GM18498 (cell line): ENCODE measurements at regions not wholly inside any gene's neighbourhood (a gene's known extent, or its start where the extent isn't known, plus 50 kb on each side); places are given as distances from the start of the nearest gene placed in this dataset.
"Not testable (repeated sequence)": the region's sequence is repeated elsewhere in the genome, so short reads cannot be mapped to it uniquely, and the experiment has no call there.

ENCODE experiments used
- ATAC-seq: cut with Tn5 transposase; IDR thresholded peaks from one replicate; pipeline ENCODE4 v1.9.1; 2021; ENCODE audit warnings: mild to moderate bottlenecking, moderate library complexity; ENCODE audit not compliant: unreplicated experiment

GRCh38 chr3:72171946-72172345, 387.0 kb upstream of the PROK2 start:
- no peak for ATAC-seq

GRCh38 chr3:72171463-72171881, 386.5 kb upstream of the PROK2 start:
- ATAC-seq = no peak

DNA sequence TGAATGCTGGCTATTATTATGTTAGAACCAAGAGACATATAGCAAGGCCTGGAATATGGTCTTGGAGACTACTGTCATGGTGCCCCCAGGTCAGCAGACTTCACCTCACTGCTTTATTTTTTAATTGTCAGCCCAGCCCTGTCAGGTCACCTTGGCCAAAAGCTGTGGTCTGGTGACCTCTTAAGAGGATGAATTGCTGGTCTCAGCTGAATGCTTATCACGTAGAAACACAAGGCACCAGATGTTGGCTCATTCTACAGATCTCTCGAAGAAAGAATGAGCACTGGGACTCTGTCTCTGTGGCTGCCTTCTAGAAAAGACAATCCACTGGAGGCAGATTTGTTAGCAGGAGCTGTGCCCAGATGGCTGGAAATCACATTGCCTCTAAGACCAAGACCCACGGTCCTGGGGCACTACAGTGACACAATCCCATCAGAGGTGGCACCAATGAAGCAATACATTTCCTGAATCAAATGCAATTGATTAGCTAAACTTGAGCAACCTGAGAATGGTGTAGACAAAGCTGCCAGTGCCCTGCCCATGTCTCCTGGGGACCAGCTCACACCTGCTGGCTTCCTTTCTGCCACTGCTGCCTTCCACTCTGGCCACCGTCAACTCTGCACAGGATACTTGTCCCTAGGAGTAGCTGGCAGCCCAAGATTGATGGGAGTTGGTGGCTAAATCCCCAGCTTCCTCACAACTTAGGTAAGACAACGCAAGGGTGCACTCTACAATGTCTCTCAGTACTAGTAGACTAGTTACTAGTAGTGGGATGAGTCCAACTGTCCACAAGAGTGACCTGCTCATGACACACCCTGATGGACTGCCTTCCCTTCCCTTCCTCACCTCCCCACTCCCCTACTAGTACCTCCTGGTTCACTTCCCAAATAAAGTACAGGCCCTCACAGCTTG, 384.9 kb upstream of the PROK2 start:
- no peak for ATAC-seq

- ATAC-seq = no peak
These were observed 384.2 kb upstream of the PROK2 start for GRCh38 chr3:72169120-72169519.

GRCh38 chr3:72165808-72166207, 380.9 kb upstream of the PROK2 start:
- ATAC-seq = no peak

DNA sequence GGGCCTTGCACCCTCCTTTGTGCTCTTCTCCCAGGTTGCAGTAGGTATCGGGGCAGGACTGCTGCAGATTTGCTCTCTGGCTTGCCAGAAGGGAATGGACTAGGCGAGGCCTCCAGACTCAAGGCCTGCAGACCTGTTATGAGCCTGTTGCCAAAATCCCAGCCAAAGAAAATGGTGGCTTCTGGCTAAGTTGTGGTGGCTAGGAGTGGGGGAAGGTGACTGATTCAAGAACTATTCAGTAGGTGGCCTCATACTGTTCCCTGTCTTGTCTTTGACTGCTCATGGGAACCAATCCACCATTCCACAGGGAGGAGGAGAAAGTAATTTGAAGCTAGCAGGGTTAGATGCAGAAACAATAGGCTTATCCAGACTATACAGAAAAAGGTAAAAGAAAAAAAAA, 380.4 kb upstream of the PROK2 start:
- no peak for ATAC-seq

- ATAC-seq = no peak
These were observed 379.7 kb upstream of the PROK2 start for GRCh38 chr3:72164635-72164978.

DNA sequence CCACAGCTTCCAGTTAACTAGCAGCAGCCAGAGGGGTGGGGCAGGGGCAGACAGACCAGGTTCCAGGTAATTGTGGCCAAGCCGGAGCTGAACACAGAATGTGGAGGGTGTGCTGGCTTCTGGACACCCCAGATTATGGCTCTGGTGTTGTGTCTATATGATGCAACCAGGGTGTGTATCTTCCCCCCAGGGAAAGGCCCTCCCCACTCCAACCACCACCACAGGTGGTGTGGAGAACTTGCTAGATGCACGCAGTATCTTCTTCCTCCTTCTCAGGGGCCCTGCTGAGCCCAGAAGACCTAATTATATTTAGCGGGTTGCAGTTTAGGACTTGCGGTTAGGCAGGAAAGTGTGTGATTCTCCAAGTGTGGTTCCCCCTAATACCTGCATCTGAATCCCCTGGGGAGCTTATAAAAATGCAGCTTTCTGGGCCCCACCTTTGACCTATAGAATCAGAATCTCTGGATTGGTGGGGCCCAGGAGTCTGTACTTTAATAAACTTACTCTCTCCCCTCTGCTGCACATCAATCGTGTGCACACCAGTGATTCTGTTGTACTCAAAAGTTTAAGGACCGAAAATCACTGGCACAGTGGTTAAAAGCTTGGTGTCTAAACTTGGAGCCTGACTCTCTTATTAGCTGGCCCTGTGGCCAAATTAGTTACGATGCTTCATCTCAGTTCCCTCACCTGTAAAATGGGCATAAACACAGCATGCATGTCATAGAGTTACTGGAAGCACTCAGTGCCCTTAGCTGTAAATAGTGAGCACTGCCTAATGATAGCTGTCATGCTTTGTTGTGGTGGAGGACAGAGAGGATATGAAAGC, 379.1 kb upstream of the PROK2 start:
- peak; percentile 90 for ATAC-seq

DNA sequence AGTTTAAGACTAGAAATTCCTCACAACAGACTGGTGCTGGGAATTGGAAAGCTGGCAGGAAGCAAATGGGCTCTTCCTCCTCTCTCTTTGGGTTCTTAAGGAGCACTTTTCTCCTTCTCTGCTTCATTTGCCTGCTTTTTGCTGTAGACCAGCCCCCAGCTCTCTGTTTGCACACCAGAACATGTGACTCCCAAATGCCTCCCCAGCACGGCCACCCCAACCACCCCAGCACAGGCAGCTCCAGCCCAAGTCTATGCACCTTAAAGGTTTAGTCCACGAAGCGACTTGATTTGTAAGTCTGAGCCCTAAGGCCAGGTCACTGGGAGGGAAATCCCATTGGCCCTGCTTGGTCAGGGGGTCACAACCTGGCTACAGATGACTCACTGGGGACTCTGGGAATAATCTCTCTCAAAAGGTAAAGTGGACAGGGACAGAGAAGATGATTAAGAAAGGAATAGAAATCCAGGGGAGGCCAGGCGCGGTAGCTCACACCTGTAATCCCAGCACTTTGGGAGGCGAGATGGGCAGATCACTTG, 377.8 kb upstream of the PROK2 start:
- ATAC-seq = no peak

- ATAC-seq = no peak
These were observed 377.1 kb upstream of the PROK2 start for GRCh38 chr3:72161881-72162595.

GRCh38 chr3:72161285-72161684, 376.3 kb upstream of the PROK2 start:
- not testable (repeated sequence) for ATAC-seq

DNA sequence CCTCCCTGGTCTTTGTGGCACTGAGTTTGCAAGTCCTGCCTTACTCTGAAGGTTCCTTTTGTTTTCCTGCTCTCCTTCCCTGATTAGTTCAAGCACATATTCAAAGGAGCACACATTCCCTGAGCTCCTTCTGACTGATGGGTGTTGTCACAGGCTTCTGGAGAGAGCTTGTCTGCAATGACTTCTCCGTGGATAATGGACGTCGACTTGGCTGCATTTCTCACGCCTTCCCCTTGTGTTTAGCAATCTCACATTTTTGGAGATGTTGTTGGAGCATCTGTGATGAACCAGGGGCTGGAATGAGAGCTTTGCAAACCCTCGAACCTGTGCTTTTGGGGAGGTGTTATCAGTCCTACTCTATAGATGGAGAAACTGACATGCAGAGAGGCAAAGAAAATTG, 375.4 kb upstream of the PROK2 start:
- no peak for ATAC-seq

DNA sequence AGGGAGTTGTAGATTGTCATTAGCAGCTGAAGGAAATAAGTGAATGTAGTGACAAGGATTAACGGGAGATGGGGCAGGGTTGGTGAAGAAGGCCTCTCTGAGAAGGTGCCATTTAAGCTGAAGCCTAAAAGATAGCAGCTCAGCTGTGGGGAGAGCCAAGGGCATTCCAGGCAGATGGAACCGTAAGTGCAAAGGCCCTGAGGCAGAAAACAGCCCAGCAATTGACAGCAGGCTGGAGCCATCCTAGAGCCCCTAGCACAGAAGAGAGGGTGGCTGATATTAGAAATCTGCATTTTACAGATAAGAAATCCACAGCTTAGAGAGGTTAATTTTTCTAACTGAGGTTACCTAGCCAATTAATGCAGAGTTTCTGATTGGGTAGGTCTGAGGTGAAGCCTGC, 374.5 kb upstream of the PROK2 start:
- ATAC-seq = no peak

GRCh38 chr3:72158639-72159326, 373.8 kb upstream of the PROK2 start:
- no peak for ATAC-seq

DNA sequence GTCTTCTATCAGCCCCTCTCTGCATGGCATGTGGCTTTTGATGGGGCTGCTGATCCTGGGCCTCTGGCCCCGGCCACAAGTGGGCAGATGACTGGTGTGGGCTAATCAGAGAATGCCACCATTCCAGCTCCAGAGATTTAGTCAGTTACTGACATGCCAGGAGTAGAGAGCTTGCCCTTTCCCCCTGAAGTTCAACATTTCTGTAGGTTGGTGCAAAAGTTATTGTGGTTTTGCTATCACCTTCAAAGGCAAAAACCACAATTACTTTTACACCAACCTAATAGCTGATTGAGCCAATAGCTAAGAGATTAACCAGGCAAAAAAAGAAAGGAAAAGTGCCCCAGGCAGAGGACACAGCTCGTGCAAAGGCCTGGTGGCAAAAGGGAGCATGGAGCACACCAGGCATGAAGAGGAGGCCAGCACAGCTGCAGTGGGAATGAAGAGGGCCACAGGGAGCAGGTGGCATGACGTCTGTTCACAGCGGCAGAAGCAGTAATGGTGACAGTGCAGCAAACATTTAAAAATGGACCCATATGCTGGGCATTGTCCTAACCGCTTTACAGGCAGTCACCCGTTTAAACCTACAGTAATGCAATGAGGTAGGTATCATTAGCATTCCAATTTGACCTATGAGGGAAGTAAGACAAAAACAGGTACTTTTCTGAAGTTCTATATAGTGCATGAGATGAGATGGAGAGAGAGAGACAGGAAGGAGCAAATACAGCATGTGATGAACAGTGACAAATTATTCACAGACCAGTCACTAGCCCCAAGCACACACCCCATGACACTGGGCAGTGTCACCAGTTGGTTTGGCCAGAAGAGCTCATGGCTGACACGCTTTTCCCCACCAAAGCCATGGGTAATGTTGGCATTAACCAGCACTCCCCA, 373.0 kb upstream of the PROK2 start:
- peak; percentile 67 for ATAC-seq

DNA sequence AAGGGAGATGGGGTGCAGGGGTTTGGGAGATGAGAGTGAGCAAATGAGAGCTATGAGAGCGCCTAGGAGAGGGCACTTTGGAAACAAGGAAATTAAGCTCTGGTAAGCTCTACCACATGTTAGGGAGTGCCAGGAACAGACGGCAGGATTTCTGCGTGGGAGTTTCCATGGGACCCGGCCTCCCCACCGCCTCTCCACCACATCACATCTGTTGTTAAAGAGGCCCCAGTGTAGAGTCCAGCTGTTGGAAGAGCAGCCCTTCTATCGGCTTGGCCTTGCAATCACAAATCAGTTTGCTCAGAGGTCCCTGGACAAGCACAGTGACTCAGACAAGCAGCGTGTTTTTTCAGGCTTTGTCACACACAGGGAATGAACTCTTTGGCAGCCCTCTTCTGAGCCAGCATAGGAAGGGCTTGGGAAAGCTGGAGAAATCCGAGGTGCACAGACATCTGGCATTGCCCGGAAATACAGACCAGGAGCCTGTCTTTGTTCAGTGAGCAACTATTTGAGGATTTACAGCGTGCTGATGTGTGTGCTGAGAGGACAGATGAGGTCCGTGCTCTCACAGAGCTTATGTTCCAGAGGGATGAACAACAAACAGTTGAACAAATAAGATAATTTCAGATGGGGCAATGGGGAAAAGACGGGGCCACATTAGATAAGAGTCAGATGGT, 370.6 kb upstream of the PROK2 start:
- no peak for ATAC-seq

- ATAC-seq = no peak
These were observed 369.7 kb upstream of the PROK2 start for GRCh38 chr3:72154391-72155335.
